Immature natural killer cell (primary cell): ENCODE measurements at regions not wholly inside any gene's neighbourhood (a gene's known extent, or its start where the extent isn't known, plus 50 kb on each side); places are given as distances from the start of the nearest gene placed in this dataset.
"Not testable (repeated sequence)": the region's sequence is repeated elsewhere in the genome, so short reads cannot be mapped to it uniquely, and the experiment has no call there.

ENCODE experiments used
- DNase-seq, 3 donors: peaks; one replicate each; pipeline ENCODE4 v3.0.0; 2022; ENCODE audit warnings: mixed read lengths in 1 of 3
- H3K27ac Mint-ChIP-seq, 6 donors: one replicate each; pipeline ENCODE4 v1.8.0; 2020; ENCODE audit warnings: mixed read lengths in 6 of 6, mild to moderate bottlenecking in 5 of 6, inconsistent platforms in 4 of 6, moderate library complexity in 3 of 6
- H3K27me3 Mint-ChIP-seq, 3 donors: one replicate each; pipeline ENCODE4 v1.8.0; 2020 to 2021; ENCODE audit warnings: low read depth in 3 of 3, mild to moderate bottlenecking in 3 of 3, mixed read lengths in 3 of 3, moderate library complexity in 3 of 3, inconsistent platforms in 1 of 3
- H3K36me3 Mint-ChIP-seq, 3 donors: one replicate each; pipeline ENCODE4 v1.8.0; 2020; ENCODE audit warnings: mixed read lengths in 3 of 3, inconsistent platforms in 2 of 3, mild to moderate bottlenecking in 2 of 3
- H3K4me1 Mint-ChIP-seq, 2 donors: one replicate each; pipeline ENCODE4 v1.8.0; 2020; ENCODE audit warnings: inconsistent platforms in 2 of 2, mild to moderate bottlenecking in 2 of 2, mixed read lengths in 2 of 2, moderate library complexity in 1 of 2
- H3K4me3 Mint-ChIP-seq, 5 donors: one replicate each; pipeline ENCODE4 v1.8.0; 2020; ENCODE audit warnings: mild to moderate bottlenecking in 5 of 5, mixed read lengths in 5 of 5, inconsistent platforms in 3 of 5, moderate library complexity in 3 of 5
- H3K9me3 Mint-ChIP-seq, 6 donors: one replicate each; pipeline ENCODE4 v1.8.0; 2020; ENCODE audit warnings: mild to moderate bottlenecking in 6 of 6, mixed read lengths in 6 of 6, inconsistent platforms in 4 of 6, moderate library complexity in 3 of 6

DNA sequence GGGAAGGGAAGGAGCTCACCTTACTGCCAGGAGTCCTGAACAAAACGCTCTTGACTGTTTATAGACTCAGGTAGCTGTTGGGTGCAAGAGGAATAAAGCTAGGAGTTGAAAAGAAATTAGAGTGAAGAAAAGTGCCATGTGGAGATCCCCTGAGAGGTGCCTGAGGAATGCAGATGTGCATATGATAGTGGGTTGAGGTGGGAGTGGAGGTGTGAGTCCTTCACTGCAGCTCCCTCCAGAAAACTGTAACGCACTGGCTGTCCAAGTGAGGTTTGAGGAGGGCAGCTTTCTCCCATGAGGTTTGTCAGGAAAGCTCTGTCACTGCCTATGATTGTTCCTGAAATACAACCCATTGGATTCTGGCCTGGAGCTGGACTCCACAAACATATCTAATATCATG lies 904.8 kb upstream of the POT1 start:
- Mint-ChIP-seq H3K27me3 (peaks cover 0 to 4% (median 0%) of the 10 kb centered on the region in 3 donors), H3K4me1 (no peaks in the 10 kb centered on the region), H3K36me3 (no peaks in the 10 kb centered on the region), H3K9me3 (peaks cover 11 to 54% (median 28%) of the 10 kb centered on the region in 6 donors), H3K4me3 (no peak overlapping the region), H3K27ac (no peak overlapping the region)
- DNase-seq = no peak

DNA sequence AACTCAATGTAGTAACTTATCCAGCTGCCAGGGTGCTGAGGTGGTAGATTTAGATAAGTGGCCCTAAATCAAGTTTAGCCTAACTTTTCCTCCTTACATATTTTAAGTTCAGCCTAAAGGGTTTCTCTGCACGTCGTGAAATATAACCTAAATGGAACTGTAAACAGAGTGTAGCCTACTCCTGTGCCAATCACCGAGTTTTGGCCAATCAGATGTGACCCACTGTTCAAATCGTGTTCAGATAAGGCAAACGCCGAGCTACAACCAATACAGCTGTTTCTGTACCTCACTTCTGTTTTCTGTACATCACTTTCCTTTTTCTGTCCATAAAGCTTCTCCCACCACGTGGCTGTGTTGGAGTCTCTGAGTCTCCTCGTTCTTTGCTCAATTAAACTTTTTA lies 904.2 kb upstream of the POT1 start:
- Mint-ChIP-seq H3K27ac (no peak overlapping the region), H3K4me3 (no peak overlapping the region), H3K9me3 (peaks cover 11 to 58% (median 29%) of the 10 kb centered on the region in 6 donors), H3K27me3 (peaks cover 0 to 4% (median 0%) of the 10 kb centered on the region in 3 donors), H3K36me3 (no peaks in the 10 kb centered on the region), H3K4me1 (no peaks in the 10 kb centered on the region)
- DNase-seq = no peak

DNA sequence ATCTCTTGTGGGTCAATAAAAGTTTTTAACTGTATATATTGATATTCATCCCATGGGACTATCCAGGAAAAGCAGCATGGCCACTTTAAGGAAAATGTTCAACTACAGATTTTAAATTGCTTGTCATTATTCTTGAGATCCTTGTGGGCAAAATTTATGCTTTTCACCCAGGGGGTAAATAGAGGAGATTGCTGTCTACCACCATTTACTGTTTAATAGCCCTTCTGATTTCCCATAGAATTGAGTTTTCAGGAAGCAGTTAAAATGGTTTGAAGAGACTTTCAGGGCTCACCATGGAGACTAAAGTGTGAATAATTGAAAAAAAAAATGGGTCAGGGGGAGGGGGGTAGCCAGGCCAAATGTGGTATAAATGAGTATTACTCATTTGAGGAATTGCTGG lies 901.1 kb upstream of the POT1 start:
- H3K9me3 Mint-ChIP-seq = peaks cover 15 to 86% (median 39%) of the 10 kb centered on the region in 6 donors
- DNase-seq = no peak
- no peak overlapping the region for H3K27ac Mint-ChIP-seq
- H3K27me3 Mint-ChIP-seq = peaks cover 0 to 4% (median 0%) of the 10 kb centered on the region in 3 donors
- H3K36me3 Mint-ChIP-seq = no peaks in the 10 kb centered on the region
- H3K4me3 Mint-ChIP-seq = no peak overlapping the region
- H3K4me1 Mint-ChIP-seq = no peaks in the 10 kb centered on the region

DNA sequence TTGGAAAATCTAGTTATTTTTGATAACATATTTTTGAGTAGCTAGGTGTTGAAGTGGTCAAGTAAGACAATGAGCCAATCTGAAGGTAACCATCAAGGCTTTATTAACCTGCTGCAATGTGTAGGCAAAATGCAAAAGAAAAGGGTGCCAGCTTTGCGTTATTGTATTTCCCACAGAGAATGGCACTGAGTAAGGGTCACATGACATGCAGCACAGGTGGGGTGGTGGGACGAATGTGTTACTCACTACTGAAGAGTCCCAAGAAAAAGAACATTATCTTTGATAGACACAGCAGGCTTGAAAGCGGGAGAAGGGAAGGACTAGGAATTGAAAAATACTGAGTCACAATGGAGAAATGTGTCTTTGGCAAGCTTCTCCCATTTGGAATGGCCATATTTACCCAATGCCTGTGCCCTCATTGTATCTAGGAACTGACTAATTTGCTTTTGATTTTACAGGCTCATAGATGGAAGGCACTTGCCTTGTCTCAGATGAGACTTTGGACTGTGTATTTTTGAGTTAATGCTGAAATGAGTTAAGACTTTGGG lies 898.6 kb upstream of the POT1 start:
- no peak overlapping the region for H3K4me3 Mint-ChIP-seq
- peaks cover 0 to 2% (median 0%) of the 10 kb centered on the region in 3 donors for H3K27me3 Mint-ChIP-seq
- DNase-seq = no peak
- H3K4me1 Mint-ChIP-seq = no peaks in the 10 kb centered on the region
- H3K9me3 Mint-ChIP-seq = peaks cover 9 to 77% (median 32%) of the 10 kb centered on the region in 6 donors
- H3K36me3 Mint-ChIP-seq = no peaks in the 10 kb centered on the region
- H3K27ac Mint-ChIP-seq = no peak overlapping the region

DNA sequence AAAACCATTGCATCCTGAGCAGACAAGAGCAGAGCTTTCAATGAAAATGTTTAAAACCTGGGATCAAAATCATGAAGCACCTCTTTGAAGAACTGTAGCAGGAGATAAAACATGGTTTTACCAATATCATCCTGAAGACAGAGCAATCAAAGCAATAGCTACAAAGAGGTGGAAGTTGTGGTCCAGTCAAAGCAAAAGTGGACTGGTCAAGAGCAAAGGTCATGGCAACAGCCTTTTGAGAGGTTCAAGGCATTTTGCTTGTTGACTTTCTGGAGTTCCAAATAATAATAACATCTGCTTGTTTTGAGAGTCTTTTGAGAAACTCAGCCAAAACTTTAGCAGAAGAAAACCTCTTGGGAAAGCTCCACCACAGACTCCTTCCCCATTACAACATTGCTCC lies 893.9 kb upstream of the POT1 start:
- H3K4me1 Mint-ChIP-seq = no peaks in the 10 kb centered on the region

DNA sequence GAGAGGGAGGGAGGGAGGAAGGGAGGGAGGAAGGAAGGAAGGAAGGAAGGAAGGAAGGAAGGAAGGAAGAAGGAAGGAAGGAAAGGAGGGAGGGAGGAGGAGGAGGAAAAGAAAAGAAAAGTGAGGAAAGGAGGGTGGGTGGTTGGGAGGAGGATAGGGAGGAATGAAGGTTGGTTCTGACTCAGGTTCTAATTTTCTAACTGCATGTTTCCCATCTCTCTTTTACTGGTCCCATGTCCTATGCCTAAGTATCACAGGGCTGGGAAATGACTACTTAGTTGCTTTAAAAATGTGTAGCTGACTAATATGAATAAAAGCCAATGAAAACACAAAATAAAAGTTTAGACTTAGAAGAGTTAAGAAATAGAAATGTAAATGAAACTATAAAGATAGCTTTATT lies 890.9 kb upstream of the POT1 start:
- no peak for DNase-seq
- Mint-ChIP-seq H3K27me3 (no peaks in the 10 kb centered on the region), H3K27ac (no peak overlapping the region), H3K4me1 (no peaks in the 10 kb centered on the region), H3K9me3 (peaks cover 2 to 21% (median 3%) of the 10 kb centered on the region in 6 donors), H3K4me3 (no peak overlapping the region), H3K36me3 (no peaks in the 10 kb centered on the region)

More for the DNA sequence above, 893.9 kb upstream of the POT1 start:
- no peaks in the 10 kb centered on the region for H3K36me3 Mint-ChIP-seq
- H3K27ac Mint-ChIP-seq = no peak overlapping the region
- H3K9me3 Mint-ChIP-seq = peaks cover 3 to 41% (median 16%) of the 10 kb centered on the region in 6 donors
- H3K27me3 Mint-ChIP-seq = no peaks in the 10 kb centered on the region
- H3K4me3 Mint-ChIP-seq = no peak overlapping the region
- no peak for DNase-seq

DNA sequence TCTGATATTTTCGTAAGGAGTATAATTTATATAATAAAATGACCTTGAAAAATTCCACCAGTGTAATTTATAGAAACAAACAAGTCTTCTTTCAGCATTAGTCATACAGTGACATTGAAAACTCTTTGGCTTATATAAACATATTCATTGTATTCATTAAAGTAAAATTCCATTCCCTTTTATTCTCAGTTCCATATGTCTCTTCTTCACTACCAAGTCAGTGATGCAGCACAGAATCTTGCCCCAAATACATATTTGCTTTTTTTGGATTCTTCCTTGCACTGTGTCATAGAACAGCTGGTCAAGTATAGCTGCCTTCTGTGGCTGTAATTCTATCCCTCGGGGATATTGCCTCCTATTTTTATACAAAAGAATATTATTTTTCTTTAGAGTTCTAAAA lies 884.5 kb upstream of the POT1 start:
- Mint-ChIP-seq H3K9me3 (peaks cover 2 to 24% (median 8%) of the 10 kb centered on the region in 6 donors), H3K4me1 (no peaks in the 10 kb centered on the region), H3K4me3 (no peak overlapping the region), H3K27ac (no peak overlapping the region), H3K36me3 (no peaks in the 10 kb centered on the region), H3K27me3 (no peaks in the 10 kb centered on the region)
- DNase-seq = no peak

DNA sequence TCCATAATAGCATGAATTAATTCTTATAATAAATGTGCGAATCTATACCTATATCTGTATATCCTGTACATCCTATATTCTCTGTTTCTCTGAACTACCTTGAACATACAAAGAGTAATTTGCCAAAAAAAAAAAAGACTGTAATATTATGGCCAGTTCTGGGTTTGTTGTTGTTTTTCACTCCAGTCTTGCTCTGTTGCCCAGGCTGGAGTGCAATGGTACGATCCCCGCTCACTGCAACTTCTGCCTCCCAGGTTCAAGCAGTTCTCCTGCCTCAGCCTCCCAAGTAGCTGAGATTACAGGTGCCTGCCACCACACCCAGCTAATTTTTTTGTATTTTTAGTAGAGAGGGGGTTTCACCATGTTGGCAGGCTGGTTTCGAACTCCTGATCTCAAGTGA lies 876.9 kb upstream of the POT1 start:
- peaks cover 11 to 39% (median 19%) of the 10 kb centered on the region in 6 donors for H3K9me3 Mint-ChIP-seq
- not testable (repeated sequence) for H3K36me3 Mint-ChIP-seq, H3K4me3 Mint-ChIP-seq

DNA sequence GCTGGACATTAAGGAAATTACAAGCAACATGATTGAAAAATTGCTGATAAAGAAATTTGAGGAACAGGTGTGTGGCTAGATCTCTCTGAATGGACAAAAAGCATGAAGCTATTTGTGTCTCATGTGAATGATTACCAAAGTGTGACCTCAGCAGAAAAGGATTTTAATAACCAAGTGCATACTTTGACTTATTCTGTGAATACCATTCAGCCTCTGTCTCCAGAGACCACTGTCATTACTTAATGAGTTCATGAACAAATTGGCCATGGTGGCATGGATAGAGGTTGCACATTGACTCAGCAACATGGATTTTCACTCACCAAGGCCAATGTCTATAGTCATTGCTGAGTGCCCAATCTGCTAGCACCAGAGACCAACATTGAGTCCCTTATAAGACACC lies 874.6 kb upstream of the POT1 start:
- Mint-ChIP-seq H3K27ac (no peak overlapping the region), H3K4me3 (no peak overlapping the region), H3K4me1 (no peaks in the 10 kb centered on the region), H3K36me3 (no peaks in the 10 kb centered on the region), H3K9me3 (peaks cover 10 to 46% (median 22%) of the 10 kb centered on the region in 6 donors), H3K27me3 (peaks cover 0 to 1% (median 0%) of the 10 kb centered on the region in 3 donors)
- no peak for DNase-seq

More for the DNA sequence above, 876.9 kb upstream of the POT1 start:
- not testable (repeated sequence) for H3K4me1 Mint-ChIP-seq, H3K27me3 Mint-ChIP-seq, H3K27ac Mint-ChIP-seq, DNase-seq

DNA sequence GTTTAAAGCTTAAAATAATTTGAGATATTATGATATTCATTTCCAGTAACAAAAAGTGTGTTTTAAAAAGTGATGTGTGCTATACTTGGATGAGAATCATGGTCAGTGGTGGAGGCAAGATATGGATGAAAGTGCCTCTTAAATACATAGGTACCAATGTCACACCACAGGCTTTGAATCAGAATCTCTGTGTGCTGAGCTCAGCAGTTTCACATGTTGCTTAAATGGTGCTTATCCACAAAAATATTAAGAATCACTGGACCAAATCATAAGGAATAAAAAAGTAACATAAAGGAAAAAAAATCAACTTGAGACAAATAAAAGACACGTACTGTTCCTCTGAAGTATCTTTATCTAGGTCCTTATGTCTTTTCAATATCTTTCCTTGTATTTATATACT lies 850.5 kb upstream of the POT1 start:
- no peak for DNase-seq
- Mint-ChIP-seq H3K27me3 (peaks cover 0 to 2% (median 0%) of the 10 kb centered on the region in 3 donors), H3K4me3 (no peak overlapping the region), H3K27ac (no peak overlapping the region), H3K36me3 (no peaks in the 10 kb centered on the region), H3K9me3 (peaks cover 6 to 36% (median 22%) of the 10 kb centered on the region in 6 donors), H3K4me1 (no peaks in the 10 kb centered on the region)

DNA sequence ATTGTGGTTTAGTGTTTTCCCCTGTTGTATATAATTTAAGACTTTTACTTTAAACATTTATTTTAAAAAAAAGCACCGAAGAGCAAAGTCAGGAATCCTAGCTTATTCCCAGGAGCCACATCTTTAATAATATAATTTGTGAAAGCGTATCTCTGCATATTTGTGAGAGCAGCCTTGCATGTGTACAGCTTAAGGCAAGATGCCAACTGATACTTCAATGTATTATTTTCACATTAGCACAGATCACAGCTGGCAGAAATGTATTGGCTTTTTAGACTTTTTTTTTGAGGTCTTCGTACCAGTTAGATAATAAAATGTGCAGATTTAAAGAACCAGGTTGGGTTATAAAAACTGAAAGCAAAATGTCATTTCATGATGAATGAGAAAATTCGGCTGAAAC lies 845.7 kb upstream of the POT1 start:
- Mint-ChIP-seq H3K27ac (no peak overlapping the region), H3K36me3 (no peaks in the 10 kb centered on the region), H3K4me1 (no peaks in the 10 kb centered on the region), H3K4me3 (no peak overlapping the region), H3K9me3 (peaks cover 7 to 31% (median 17%) of the 10 kb centered on the region in 6 donors), H3K27me3 (peaks cover 0 to 2% (median 0%) of the 10 kb centered on the region in 3 donors)
- no peak for DNase-seq

DNA sequence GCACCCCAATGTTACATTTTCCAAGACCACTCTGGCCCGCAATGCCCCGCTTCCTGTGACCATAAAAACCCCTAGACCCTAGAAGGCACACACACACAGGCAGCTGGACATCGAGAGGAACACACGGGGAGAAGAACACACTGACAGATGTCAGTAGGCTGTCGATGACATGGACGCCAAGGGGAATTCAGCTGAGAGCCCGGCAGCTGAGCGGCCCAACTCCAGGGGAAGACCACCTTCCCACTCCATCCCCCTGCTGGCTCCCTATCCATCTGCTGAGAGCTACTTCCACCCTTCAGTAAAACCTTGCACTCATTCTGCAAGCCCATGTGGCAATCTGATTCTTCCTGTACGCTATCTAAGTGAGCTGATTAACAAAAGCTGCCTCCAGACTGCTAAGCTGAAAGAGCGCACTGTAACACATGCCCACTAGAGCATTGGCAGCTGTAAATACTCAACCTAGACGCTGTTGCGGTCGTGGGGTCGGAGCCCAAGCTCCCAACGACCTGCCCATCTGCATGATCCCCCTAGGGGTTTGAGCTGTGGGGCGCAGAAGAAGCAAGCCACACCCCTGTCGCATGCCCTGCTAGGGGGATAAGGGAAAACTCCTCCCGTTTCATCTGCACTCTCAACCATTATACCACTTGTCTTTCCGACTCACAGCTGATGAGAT lies 843.6 kb upstream of the POT1 start:
- Mint-ChIP-seq H3K27me3 (peaks cover 0 to 5% (median 2%) of the 10 kb centered on the region in 3 donors), H3K4me1 (no peaks in the 10 kb centered on the region), H3K4me3 (no peak overlapping the region), H3K36me3 (no peaks in the 10 kb centered on the region), H3K9me3 (peaks cover 7 to 29% (median 10%) of the 10 kb centered on the region in 6 donors), H3K27ac (no peak overlapping the region)
- DNase-seq = no peak

DNA sequence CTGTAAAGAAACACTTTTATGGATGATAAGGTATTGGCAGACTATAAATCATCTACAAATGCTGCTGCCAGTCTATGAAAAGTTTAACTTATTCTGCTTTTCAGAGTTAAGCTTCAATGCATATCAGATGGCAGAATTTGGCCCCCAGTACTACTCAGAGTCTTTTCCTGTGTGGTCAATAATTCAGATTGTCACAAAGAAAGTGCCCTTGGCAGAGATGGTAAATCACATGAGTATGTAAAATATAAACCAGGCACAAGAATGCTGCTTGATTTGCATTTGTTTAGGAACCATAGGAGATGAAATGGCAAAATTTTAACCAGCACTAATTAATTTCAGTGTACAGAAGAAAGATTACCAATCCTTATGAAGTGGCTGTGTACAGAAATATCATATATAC lies 818.3 kb upstream of the POT1 start:
- Mint-ChIP-seq H3K27me3 (no peaks in the 10 kb centered on the region), H3K4me1 (no peaks in the 10 kb centered on the region), H3K4me3 (no peak overlapping the region), H3K9me3 (peaks cover 5 to 24% (median 17%) of the 10 kb centered on the region in 6 donors), H3K27ac (no peak overlapping the region), H3K36me3 (no peaks in the 10 kb centered on the region)
- no peak for DNase-seq

DNA sequence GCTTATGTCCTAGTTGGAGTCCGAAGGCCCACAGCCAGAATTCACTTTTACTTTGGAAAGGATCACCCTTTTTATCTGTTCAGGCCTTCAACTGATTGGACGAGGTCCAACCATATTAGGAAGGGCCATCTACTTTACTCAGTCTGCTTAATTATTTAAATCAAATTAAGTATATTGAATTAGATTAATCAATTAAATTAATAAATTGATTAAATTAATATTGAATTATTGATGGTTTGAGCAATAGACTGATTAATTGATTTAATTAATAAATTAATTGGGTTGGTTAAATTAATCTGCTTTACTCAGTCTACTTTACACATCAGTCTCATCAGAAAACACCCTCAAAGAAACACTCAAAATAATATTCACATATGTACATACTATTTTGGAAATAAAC lies 816.9 kb upstream of the POT1 start:
- no peaks in the 10 kb centered on the region for H3K36me3 Mint-ChIP-seq
- no peak overlapping the region for H3K4me3 Mint-ChIP-seq
- no peaks in the 10 kb centered on the region for H3K27me3 Mint-ChIP-seq
- H3K9me3 Mint-ChIP-seq = peaks cover 3 to 28% (median 13%) of the 10 kb centered on the region in 6 donors
- no peaks in the 10 kb centered on the region for H3K4me1 Mint-ChIP-seq
- H3K27ac Mint-ChIP-seq = no peak overlapping the region
- no peak for DNase-seq

DNA sequence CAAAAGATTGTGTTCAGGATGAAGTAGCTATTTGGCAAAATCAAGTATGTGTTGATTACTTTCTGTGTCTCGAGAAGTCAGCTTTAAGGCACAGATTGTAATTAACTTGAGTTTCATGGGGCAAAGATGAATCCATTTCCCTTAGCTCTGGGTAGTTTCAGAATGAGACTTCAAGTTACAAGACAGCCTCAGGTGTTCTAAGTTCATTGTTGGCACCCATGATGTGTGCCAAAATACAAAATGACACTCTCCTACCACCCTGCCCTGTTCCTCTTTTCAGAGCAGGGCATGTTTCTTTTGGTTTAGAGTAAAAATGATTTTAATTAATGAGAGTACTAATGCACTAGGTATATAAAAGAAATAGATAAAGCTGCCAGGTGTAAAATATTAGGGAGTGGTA lies 797.6 kb upstream of the POT1 start:
- peaks cover 3 to 38% (median 12%) of the 10 kb centered on the region in 6 donors for H3K9me3 Mint-ChIP-seq
- DNase-seq = no peak
- H3K4me1 Mint-ChIP-seq = no peaks in the 10 kb centered on the region
- no peak overlapping the region for H3K4me3 Mint-ChIP-seq
- no peak overlapping the region for H3K27ac Mint-ChIP-seq
- peaks cover 0 to 2% (median 0%) of the 10 kb centered on the region in 3 donors for H3K27me3 Mint-ChIP-seq
- H3K36me3 Mint-ChIP-seq = peaks cover 0 to 3% (median 0%) of the 10 kb centered on the region in 3 donors
